ENCODE measurements at regions not wholly inside any gene's neighbourhood (a gene's known extent, or its start where the extent isn't known, plus 50 kb on each side); places are given as distances from the start of the nearest gene placed in this dataset.

DNA sequence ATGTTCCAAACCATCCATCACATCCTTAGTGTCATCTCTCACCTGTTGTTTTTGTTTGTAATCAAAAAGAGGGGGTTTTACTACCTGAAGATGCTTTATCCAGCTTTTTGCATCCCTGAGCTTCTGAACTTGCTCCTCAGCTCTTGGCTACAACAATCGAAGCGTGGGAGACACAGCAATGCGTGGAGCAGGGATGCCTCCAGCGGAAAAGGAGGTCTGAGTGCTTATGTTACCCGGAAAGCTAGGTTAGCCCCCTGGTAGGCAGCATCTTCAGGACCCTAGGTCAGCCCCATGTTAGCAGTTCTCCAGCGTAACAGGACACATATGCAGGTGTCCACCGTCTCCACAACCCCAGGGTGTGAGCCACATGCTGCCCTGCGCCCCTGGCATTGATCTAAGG, 141.5 kb downstream of the RRAGC start:
- DNase-seq (ENCODE audit: low spot score) = no peak

DNA sequence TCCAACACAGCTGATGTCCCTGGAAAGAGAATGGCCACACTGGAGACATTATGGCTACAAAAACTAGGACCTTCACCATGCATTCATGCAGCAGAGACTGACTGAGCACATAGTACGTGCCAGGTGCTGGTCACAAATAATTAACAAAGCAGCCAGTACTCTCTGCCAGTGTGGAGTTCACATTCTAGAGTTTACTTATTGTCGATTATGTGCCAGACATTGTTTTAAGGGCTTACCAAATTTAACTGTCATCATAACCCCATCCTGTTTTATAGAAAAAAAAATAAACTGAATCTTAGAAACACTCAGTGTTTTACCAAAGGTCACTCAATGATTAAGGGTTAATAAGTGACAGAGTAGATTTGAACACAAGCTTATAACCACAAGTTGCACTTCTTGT, 143.3 kb downstream of the RRAGC start:
- no peak for DNase-seq (ENCODE audit: low spot score)

- no peak for DNase-seq (ENCODE audit: low spot score)
Observed at GRCh38 chr1:38715415-38715814, 144.2 kb downstream of the RRAGC start.

- DNase-seq (ENCODE audit: low spot score) = no peak
Observed at GRCh38 chr1:38712046-38712445, 147.5 kb downstream of the RRAGC start.

DNA sequence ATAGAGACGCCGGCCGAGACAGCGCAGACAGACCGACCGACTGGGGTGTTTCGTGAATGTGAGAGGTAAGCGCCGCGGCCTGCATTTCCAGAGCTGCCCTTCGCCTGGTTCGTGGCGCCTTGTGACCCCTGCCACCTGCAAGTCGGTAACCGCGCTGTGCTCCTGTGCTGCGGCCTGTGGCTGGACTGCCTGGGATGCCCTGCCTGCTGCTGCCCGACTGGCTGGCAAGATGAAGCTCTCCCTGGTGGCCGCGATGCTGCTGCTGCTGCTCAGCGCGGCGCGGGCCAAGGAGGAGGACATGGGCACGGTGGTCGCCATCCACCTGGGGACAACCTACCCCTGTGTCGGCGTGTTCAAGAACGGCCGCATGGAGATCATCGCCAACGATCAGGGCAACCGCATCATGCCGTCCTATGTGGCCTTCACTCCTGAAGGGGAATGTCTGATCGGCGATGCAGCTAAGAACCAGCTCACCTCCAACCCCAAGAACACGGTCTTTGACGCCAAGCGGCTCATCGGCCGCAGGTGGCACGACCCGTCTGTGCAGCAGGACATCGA, 150.8 kb downstream of the RRAGC start:
- no peak for DNase-seq (ENCODE audit: low spot score)

DNA sequence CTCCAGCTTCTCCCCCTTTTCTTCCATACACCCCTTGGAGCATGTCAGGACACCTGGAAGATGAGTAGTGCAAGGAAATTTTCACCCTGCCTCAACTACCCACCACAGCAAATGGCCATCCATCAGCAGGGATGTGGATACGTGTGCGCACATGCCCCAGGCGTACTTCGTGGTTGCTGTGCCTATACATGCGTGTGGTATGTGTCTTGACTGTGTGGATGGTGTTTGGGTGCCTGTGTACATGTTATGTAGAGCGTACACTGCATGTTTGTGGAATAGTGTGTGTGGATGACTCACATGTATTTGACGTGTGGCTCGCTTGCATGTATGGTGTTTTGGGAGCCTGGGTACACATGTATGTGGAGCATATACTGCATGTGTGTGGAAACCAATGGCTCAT, 158.5 kb downstream of the RRAGC start:
- DNase-seq (ENCODE audit: low spot score) = no peak

DNA sequence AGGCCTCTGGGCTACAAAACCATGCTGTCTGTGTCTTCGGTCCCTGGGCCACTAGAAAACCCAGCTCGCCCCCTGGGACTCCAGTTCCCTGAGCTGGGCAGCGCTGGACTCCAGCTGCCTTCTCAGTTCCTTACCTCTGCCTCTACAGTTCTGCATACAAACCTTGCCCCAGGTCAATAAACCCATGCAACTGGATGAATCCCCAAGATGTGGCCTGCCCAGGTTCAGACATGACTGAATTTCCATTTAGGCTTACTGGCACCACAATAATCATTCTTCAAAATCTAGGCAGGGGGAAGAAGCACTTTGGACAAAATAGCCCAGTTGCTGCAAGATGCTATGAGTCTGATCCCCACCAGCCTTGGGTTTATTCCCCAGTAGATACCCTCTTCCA, 159.5 kb downstream of the RRAGC start:
- no peak for DNase-seq (ENCODE audit: low spot score)

GRCh38 chr1:38699330-38700076, 160.1 kb downstream of the RRAGC start:
- no peak for DNase-seq (ENCODE audit: low spot score)

DNA sequence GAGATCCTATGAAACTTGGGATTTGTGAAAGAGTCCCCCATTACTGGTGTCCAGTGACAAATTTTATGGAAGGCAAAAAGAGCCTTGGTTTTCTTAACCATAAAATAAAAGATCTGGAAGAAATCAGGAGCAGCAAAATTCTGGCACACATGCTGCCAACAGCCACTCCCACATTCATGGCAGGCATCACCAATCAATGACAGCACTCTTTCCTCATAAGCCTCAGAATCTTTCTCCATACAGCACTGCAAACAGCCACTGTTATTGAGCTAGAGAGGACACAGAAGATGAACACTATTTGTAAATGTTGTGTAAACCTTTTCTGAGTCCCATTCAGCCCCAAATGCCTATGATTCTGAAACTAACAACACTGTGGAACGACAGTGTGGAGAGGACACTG, 162.2 kb downstream of the RRAGC start:
- DNase-seq (ENCODE audit: low spot score) = no peak

- DNase-seq (ENCODE audit: low spot score) = no peak
Observed at GRCh38 chr1:38696371-38696770, 163.2 kb downstream of the RRAGC start.

GRCh38 chr1:38693759-38694158, 165.8 kb downstream of the RRAGC start:
- no peak for DNase-seq (ENCODE audit: low spot score)

DNA sequence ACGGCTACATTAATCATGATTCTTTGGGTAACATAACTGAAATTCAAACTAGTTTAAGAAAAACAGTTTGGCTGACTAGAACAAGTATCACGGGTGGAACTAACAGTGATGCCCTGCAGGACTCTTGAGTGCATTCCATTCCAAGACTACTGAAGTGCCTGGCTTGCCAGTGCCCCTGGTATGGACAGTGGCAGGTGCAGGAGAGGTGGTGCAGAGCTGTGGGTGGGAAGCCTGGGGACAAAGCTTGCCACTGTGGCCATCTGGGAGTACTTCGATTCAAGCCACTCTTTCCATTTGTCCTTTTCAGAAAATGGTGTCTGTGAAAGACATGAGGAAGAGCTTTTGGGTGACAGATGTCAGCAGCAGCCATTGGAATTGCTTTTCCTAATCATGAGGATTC, 166.5 kb downstream of the RRAGC start:
- no peak for DNase-seq (ENCODE audit: low spot score)

GRCh38 chr1:38690790-38691449, 168.7 kb downstream of the RRAGC start:
- no peak for DNase-seq (ENCODE audit: low spot score)

DNA sequence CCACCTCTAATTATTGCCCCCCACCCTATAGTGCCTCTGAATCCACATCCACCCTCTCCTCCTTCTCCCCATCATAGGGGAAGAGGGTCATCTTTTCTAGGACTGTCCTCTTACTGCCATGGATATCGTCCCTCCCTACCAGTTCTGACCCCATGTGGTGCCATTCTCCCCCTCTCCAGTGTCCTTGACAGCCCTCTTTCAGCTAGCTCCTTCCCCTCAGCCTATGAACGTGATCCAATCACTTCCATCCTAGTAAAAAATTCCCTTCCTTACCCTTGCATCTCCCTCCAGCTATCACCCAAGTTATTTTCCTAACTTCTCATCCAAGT, 172.7 kb downstream of the RRAGC start:
- no peak for DNase-seq (ENCODE audit: low spot score)

GRCh38 chr1:38686167-38686926, 173.2 kb downstream of the RRAGC start:
- no peak for DNase-seq (ENCODE audit: low spot score)

DNA sequence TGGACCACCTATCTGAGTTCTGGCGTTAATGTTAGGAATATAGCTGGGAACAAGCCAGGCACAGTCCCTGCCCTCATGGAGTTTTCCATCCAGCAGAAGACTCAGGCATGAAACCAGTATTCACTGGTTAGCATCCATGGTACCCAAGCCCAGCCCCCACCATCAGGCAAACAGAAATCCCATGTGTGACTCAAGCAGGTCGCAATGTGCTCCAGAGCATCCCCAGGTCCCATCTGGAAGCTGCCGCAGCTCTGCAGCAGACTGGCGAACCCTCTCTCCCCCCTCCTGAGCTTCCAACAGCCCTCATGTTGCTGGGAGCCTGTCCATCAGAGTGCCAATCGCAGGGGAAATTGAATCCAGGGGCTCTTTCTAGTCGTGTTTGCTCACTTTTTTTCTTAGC, 174.2 kb downstream of the RRAGC start:
- no peak for DNase-seq (ENCODE audit: low spot score)

- no peak for DNase-seq (ENCODE audit: low spot score)
Observed at GRCh38 chr1:38680801-38681510, 178.6 kb downstream of the RRAGC start.

DNA sequence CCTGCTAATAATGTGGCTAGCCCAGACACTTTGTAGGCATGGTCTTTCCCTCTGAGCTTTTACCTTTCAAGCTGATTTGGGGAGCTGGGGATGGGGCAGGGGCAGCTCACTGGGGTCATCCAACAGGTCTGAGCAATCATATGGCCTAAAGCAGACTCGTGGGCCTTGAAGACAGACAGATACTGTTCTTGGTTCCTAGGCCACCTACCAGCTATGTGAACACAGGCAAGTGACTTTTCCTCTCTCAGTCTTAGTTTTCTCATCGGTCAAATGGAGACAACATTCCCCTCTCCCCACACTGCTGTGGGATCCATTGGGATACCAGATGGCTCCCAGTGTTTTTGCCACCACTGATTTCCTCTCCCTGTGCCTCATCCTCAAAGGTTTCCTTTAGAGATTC, 181.8 kb downstream of the RRAGC start:
- no peak for DNase-seq (ENCODE audit: low spot score)

DNA sequence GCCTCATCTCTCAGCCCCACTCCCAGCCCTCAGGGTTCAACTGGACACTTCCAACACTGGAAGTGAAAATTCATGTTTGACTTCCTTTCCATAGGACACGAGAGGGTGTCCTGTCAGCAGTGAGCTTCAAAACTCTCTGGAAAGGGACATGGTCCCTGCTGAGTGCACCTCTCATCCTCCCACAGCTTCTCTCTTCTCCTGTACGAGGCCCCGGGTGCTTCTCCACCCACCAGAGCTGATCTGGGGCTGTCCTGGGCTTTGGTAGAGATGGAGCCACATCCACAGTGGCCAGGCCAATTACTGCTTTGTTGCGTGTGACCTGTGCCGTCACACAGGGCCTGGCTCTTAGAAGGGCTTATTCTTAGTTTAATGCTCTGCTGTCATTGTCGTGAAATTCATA, 182.3 kb downstream of the RRAGC start:
- no peak for DNase-seq (ENCODE audit: low spot score)

- no peak for DNase-seq (ENCODE audit: low spot score)
Observed at GRCh38 chr1:38672692-38673091, 186.9 kb downstream of the RRAGC start.

DNA sequence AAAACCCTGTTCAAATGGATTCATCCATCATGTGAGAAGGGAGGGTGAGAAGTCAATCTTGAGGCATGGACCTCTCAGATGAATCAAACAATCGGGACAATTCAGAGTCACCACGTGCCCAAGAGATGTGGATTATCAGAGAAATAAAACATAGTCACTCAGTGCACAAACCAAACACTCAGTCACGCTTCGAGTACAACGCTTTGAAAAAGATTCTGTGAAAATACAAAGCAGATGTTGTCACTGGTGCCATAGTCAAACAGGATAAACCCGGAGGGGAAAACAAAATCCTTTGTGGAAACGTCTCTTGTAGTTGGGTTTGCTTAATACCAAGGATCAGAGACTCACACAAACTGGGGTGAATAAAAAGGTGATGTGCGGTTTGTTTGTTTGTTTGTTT, 188.4 kb downstream of the RRAGC start:
- DNase-seq (ENCODE audit: low spot score) = no peak

GRCh38 chr1:38670544-38671122, 188.9 kb downstream of the RRAGC start:
- DNase-seq (ENCODE audit: low spot score) = no peak

Measured in left forelimb (tissue), 1 donor.